ENCODE measurements at regions not wholly inside any gene's neighbourhood (a gene's known extent, or its start where the extent isn't known, plus 50 kb on each side); places are given as distances from the start of the nearest gene placed in this dataset.

DNA sequence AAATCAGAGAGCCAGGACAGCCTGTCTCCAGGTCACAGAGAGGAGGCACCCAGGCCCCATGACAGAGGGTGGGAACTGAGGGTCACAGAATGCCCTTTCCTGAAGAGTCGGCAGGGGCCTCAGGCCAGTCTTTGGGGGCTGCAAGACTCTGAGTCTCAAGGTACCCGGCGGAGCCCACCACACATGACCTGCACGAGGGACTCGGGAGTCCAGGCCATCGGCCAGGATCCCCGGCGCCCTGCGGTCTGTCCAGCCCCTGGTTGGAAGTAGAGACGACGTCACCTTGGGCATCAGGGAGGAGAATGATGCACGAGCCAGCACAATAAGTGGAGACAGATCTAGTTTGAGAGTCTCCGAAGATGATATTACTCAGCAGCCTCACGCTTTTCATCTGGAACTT, 234.7 kb upstream of the SDK2 start:
- TF ChIP-seq, protein P1, sequence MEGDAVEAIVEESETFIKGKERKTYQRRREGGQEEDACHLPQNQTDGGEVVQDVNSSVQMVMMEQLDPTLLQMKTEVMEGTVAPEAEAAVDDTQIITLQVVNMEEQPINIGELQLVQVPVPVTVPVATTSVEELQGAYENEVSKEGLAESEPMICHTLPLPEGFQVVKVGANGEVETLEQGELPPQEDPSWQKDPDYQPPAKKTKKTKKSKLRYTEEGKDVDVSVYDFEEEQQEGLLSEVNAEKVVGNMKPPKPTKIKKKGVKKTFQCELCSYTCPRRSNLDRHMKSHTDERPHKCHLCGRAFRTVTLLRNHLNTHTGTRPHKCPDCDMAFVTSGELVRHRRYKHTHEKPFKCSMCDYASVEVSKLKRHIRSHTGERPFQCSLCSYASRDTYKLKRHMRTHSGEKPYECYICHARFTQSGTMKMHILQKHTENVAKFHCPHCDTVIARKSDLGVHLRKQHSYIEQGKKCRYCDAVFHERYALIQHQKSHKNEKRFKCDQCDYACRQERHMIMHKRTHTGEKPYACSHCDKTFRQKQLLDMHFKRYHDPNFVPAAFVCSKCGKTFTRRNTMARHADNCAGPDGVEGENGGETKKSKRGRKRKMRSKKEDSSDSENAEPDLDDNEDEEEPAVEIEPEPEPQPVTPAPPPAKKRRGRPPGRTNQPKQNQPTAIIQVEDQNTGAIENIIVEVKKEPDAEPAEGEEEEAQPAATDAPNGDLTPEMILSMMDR (IDR thresholded peaks at IDR 0.05), result no peak
- no peak for TF ChIP-seq POLR2A (IDR thresholded peaks at IDR 0.05)

Data from testis (tissue), 2 donors.